HL-60 (cell line): ENCODE measurements at regions not wholly inside any gene's neighbourhood (a gene's known extent, or its start where the extent isn't known, plus 50 kb on each side); places are given as distances from the start of the nearest gene placed in this dataset.

Experiments
- DNase-seq, 2 experiments: peaks; one replicate each; pipeline ENCODE4 v3.0.0-alpha.2; 2010 to 2020; ENCODE audit warnings: low read depth in 1 of 2, low spot score in 1 of 2
- H3K27ac ChIP-seq: fragments of 250-450 bp; sonication (Bioruptor Pico); replicated peaks from 2 replicates; pipeline ENCODE4 v1.5.1; 2020; ENCODE audit warnings: mild to moderate bottlenecking, moderate library complexity
- H3K27me3 ChIP-seq: fragments of 250-450 bp; sonication (Bioruptor Pico); 2 replicates; pipeline ENCODE4 v1.5.1; 2021; ENCODE audit warnings: mild to moderate bottlenecking, moderate library complexity; ENCODE audit not compliant: insufficient read depth, poor library complexity, severe bottlenecking
- H3K4me3 ChIP-seq: replicated peaks from 2 replicates; pipeline ENCODE4 v1.5.1; 2011; ENCODE audit warnings: mild to moderate bottlenecking, control low read depth, low read length; ENCODE audit not compliant: insufficient read depth
- GABPA ChIP-seq: IDR thresholded peaks from 2 replicates; pipeline ENCODE4 v1.6.1; 2012; ENCODE audit warnings: low read depth
- POLR2AphosphoS5 ChIP-seq: IDR thresholded peaks from 2 replicates; pipeline ENCODE4 v1.6.1; 2012; ENCODE audit warnings: low read depth
- SPI1 ChIP-seq: IDR thresholded peaks from 2 replicates; pipeline ENCODE4 v1.6.1; 2012; ENCODE audit warnings: low read depth, mild to moderate bottlenecking, borderline replicate concordance
- TF ChIP-seq, protein P1 (sequence below): IDR thresholded peaks from 2 replicates; pipeline ENCODE4 v1.6.1; 2012; ENCODE audit warnings: low read depth; ENCODE audit not compliant: insufficient replicate concordance
- TF ChIP-seq, protein P2 (sequence below): IDR thresholded peaks from one replicate; pipeline ENCODE4 v1.5.1; 2011; ENCODE audit warnings: low read length, control low read depth, inconsistent platforms; ENCODE audit not compliant: insufficient read depth

DNA sequence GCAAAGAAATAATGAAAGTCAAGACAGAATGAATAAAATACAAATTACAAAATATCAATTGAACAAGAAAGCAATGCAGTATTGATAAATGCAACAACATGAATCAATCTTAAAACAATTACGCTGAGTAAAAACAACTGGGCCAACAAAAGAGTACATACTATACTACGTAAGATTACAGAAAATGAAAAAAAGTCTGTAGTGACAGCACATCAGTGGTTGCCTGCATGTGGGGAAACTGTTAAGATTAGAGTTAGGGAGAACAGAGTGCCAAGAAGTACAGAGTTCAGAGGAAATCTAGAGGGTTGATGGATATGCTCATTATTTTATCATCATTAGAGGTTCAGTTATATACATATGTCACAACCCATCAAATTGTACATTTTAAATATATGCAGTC, 706.6 kb upstream of the ACO1 start:
- H3K4me3 ChIP-seq = no peak overlapping the region
- no peak overlapping the region for H3K27ac ChIP-seq
- TF ChIP-seq GABPA (no peak), POLR2AphosphoS5 (no peak), SPI1 (no peak)
- TF ChIP-seq, protein P1, sequence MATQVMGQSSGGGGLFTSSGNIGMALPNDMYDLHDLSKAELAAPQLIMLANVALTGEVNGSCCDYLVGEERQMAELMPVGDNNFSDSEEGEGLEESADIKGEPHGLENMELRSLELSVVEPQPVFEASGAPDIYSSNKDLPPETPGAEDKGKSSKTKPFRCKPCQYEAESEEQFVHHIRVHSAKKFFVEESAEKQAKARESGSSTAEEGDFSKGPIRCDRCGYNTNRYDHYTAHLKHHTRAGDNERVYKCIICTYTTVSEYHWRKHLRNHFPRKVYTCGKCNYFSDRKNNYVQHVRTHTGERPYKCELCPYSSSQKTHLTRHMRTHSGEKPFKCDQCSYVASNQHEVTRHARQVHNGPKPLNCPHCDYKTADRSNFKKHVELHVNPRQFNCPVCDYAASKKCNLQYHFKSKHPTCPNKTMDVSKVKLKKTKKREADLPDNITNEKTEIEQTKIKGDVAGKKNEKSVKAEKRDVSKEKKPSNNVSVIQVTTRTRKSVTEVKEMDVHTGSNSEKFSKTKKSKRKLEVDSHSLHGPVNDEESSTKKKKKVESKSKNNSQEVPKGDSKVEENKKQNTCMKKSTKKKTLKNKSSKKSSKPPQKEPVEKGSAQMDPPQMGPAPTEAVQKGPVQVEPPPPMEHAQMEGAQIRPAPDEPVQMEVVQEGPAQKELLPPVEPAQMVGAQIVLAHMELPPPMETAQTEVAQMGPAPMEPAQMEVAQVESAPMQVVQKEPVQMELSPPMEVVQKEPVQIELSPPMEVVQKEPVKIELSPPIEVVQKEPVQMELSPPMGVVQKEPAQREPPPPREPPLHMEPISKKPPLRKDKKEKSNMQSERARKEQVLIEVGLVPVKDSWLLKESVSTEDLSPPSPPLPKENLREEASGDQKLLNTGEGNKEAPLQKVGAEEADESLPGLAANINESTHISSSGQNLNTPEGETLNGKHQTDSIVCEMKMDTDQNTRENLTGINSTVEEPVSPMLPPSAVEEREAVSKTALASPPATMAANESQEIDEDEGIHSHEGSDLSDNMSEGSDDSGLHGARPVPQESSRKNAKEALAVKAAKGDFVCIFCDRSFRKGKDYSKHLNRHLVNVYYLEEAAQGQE = no peak
- TF ChIP-seq, protein P2, sequence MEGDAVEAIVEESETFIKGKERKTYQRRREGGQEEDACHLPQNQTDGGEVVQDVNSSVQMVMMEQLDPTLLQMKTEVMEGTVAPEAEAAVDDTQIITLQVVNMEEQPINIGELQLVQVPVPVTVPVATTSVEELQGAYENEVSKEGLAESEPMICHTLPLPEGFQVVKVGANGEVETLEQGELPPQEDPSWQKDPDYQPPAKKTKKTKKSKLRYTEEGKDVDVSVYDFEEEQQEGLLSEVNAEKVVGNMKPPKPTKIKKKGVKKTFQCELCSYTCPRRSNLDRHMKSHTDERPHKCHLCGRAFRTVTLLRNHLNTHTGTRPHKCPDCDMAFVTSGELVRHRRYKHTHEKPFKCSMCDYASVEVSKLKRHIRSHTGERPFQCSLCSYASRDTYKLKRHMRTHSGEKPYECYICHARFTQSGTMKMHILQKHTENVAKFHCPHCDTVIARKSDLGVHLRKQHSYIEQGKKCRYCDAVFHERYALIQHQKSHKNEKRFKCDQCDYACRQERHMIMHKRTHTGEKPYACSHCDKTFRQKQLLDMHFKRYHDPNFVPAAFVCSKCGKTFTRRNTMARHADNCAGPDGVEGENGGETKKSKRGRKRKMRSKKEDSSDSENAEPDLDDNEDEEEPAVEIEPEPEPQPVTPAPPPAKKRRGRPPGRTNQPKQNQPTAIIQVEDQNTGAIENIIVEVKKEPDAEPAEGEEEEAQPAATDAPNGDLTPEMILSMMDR = no peak
- DNase-seq = no peak
- no peaks in the 10 kb centered on the region for H3K27me3 ChIP-seq

DNA sequence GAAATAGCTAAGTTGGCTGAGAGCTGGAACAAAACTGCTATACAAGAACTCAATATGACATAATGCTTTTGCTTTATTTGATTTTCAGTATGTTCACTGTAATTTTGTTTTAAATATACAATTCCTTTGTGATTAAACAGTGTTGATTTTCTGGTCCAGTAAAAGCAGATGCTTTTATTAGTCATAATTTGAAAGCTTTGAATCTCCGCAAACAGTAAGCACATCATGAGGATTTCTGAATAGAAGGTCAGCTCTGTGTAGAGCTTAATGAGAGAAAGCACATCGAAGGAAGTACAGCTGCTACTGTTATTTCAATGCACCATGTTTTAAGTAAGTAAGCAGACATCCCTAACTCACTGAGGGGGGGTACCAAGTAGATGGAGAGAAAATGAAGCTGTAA, 701.3 kb upstream of the ACO1 start:
- H3K27me3 ChIP-seq = no peaks in the 10 kb centered on the region
- DNase-seq = no peak
- no peak overlapping the region for H3K27ac ChIP-seq
- no peak overlapping the region for H3K4me3 ChIP-seq
- TF ChIP-seq, protein P1 = no peak
- no peak for TF ChIP-seq POLR2AphosphoS5
- TF ChIP-seq, protein P2 = no peak

DNA sequence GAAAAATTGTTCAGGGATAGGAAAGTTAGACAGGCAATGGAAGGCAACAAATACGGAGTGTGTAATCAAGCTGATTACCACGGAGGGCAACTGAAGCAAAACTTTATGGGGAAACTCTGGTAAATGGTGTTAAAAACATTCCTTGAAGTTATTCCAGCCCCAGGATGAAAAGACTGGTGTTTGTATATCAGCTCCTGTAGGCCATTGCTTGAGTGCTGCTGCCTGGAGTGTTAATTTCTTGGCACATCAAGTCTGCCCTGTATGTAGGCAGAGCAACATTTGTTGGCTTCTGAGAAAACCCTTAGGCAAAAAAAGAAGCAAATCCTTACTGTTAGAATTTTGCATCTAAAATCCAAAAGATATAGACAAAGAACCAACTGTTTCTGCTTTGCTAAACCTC, 686.5 kb upstream of the ACO1 start:
- no peak overlapping the region for H3K4me3 ChIP-seq
- no peak for DNase-seq
- TF ChIP-seq GABPA (no peak), POLR2AphosphoS5 (no peak), SPI1 (no peak)
- TF ChIP-seq, protein P2 = no peak
- TF ChIP-seq, protein P1 = no peak
- no peak overlapping the region for H3K27ac ChIP-seq
- H3K27me3 ChIP-seq = no peaks in the 10 kb centered on the region
